Keratinocyte (primary cell): ENCODE measurements at regions not wholly inside any gene's neighbourhood (a gene's known extent, or its start where the extent isn't known, plus 50 kb on each side); places are given as distances from the start of the nearest gene placed in this dataset.

Experiments
- EZH2 ChIP-seq: IDR thresholded peaks from one replicate; pipeline ENCODE4 v1.6.1; 2012; ENCODE audit warnings: inconsistent platforms, mild to moderate bottlenecking, low read length, moderate library complexity
- TF ChIP-seq, protein P1 (sequence below), 3 experiments: IDR thresholded peaks in 1 of 3; conservative IDR thresholded peaks in 1 of 3; optimal IDR thresholded peaks in 1 of 3; 2 replicates in 2 of 3; 3 replicates in 1 of 3; pipeline versions ENCODE3 to v1.5.1; 2011; ENCODE audit warnings: low read length in 3 of 3, mild to moderate bottlenecking in 3 of 3, moderate library complexity in 2 of 3, control low read depth in 1 of 3, inconsistent platforms in 1 of 3; ENCODE audit not compliant: insufficient read depth in 2 of 3; ENCODE audit errors: extremely low read depth in 1 of 3

DNA sequence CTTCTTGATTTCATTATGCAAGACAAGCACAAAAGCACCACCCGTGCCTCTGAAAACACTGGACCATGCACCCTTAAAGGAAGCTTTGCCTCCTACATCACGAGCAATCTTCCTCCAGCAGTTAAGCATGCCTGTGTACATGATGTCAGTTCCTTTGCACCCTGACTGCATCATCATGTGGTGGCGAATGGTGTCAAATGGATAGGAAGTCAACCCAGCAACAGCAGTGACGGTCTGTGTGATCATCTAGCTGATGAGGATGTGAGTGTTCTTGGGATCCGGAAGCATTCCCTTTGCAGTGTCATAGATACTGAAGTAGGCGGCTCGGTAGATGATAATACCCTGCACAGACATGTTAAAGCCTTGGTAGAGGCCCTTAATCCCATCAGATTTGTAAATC, 240.7 kb upstream of the FAM98A start:
- TF ChIP-seq, protein P1, sequence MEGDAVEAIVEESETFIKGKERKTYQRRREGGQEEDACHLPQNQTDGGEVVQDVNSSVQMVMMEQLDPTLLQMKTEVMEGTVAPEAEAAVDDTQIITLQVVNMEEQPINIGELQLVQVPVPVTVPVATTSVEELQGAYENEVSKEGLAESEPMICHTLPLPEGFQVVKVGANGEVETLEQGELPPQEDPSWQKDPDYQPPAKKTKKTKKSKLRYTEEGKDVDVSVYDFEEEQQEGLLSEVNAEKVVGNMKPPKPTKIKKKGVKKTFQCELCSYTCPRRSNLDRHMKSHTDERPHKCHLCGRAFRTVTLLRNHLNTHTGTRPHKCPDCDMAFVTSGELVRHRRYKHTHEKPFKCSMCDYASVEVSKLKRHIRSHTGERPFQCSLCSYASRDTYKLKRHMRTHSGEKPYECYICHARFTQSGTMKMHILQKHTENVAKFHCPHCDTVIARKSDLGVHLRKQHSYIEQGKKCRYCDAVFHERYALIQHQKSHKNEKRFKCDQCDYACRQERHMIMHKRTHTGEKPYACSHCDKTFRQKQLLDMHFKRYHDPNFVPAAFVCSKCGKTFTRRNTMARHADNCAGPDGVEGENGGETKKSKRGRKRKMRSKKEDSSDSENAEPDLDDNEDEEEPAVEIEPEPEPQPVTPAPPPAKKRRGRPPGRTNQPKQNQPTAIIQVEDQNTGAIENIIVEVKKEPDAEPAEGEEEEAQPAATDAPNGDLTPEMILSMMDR (optimal IDR thresholded peaks at IDR 0.05 in 1 of 3, IDR thresholded peaks at IDR 0.05 in 1 of 3, conservative IDR thresholded peaks at IDR 0.05 in 1 of 3; ENCODE audit: extremely low read depth in 1 of 3, insufficient read depth in 2 of 3, low read length in 3 of 3), result no peak
- no peak for TF ChIP-seq EZH2
